Stimulated activated CD4-positive, alpha-beta T cell treated with anti-CD3 and anti-CD28 coated beads, Interleukin-2, amount 100 ng/mL, for 4 hours (primary cell): ENCODE measurements at regions not wholly inside any gene's neighbourhood (a gene's known extent, or its start where the extent isn't known, plus 50 kb on each side); places are given as distances from the start of the nearest gene placed in this dataset.
"Not testable (repeated sequence)": the region's sequence is repeated elsewhere in the genome, so short reads cannot be mapped to it uniquely, and the experiment has no call there.

ENCODE experiments used
- DNase-seq: peaks from one replicate; pipeline ENCODE4 v3.0.0-alpha.2; 2020; ENCODE audit warnings: low read depth

DNA sequence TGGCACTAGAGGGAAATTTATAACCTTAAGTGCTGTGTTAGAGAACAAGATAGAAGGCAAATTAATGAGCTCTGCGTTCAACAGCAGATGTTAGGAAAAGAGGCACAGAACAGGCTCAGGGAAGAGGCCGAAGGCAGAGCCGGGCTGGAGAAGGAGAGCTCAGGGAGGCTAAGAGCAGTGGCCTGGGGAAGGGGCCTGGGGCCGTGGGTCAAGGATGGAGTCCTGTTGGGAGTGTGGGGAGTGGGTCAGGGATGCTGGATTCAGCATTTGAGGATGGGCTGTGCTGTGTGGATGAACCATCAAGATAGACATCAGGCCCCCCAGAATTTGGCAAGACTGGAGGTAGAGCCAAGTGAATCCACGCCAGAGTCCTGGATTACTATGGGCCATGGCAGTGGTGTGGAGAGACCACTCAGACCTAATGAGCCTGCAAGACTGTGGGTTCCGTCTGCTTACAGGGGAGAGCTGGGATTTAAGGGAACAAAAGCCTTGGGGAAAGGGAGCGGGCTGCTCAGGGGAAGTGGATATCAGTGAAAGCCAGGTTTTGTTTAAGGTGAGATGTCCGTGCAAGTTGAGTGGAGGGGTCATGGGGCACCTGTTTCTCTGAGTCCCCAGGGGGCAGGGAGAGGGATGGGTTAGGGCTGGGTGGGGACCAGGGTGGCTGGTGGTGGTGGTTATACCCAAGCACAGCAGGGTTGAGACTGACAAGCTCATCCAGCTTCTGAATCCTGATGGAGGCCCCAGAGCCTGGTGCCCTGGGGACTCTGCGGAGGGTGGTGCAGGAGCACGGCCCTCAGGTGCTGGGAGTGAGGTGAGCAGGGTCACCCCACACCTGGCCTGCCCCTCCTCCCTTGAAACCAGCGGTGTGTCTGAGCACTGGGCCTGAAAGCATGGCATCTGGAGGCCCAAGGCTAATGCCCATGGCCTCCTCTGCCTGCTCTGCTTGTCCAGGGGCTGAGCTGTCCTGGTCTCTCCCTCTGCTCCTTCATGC is 101.7 kb downstream of the BMS1 start:
- DNase-seq = no peak

DNA sequence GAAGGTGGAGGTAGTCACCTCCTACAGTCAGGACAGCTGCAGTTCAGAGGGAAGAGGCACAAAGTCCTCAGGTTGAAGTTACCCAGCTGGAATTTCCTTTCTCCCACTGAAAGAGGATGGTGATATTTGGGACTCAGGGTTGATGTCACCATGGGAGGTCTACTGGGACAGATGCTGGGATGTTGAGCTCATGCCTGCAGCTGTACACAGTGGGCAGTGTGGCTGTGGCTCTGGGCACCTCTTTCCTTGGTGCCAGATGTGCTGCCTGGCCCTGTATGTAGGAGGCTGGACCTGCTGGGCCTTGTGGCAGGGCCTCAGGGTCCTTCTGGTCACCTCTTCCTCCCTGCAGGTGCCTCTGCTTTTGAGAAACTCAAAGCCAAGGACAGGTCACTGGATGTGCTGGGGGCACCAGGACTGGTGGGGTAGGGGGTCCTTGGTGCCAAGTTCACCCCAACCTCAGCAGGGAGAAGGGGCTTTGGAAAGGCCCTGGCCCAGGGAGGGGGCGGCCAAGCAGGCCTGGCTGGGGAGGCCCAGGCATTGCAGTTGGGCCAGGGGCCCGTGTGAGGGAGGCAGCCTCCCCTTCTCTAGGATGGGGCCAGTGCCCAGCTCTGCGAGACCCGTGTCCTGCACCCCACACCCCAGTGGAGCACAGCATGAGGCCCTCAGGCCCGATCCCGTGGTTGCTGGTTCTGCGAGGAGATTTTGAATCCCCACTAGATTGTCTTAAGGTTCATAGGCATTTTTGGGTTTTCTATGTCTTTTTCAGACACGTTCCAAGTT is 103.1 kb downstream of the BMS1 start:
- no peak for DNase-seq

DNA sequence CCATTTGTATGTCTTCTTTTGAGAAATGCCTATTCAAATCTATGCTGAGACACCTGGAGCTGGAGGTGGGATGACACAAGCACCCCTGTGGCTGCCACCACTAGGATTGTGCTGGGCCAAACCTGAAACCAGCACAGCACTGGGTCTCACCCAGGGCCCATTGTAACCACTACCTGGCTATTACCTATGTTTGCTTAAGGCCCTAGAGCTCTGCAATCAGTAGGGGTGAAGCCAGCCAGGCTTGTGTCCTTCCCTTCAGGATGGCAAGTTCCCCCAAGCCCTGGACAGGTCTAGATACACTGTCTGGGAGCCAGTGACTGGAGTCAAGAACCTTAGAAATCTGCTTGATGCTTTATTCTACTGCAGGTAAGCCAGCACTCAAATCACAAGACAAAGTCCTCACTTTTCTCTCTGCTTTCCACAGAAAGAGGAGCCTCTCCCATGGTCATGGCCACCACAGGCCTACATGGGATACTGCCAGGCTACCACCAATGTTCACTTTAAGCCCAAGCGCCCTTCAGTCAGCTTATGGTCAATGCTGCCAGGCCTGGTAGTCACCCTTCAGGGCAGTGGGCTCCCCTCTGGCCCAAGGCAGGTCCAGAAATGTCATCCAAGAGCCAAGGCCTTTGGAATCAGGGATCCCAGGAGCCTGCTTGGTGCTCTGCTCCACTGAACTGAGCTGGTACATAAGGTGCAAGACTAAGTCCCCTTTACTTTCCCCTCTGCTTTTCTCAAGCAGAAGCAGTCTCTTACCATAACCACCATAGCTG is 105.3 kb downstream of the BMS1 start:
- no peak for DNase-seq

DNA sequence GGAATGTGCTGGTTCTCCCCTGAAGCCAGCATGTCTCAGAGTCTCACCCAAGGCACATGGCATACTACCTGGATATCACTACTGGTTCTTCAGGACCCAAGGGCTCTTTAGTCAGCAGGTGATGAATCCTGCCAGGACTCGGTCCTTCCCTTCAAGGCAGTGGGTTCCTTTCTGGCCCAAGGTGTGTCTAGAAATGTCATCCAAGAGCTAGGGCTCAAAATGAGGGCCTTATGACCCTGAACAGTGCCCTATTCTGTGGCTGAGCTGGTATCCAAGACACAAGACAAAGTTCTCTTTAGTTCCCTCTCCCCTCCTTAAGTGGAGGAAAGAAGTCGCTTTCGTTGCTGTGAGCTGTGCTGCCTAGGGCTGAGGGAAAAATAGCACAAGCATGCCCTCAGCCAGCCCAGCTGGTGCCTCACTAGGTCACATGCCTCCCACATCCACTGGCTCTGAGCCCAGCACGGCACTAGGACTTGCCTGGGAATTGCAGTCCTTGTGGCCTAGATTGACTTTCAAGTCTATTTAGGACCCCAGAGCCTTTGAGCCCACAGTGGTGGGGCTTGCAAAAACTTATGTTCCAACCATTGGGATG is 106.0 kb downstream of the BMS1 start:
- no peak for DNase-seq

GRCh38 chr10:42896735-42897134 is 114.1 kb downstream of the BMS1 start:
- DNase-seq = no peak

GRCh38 chr10:42898037-42898960 is 115.7 kb downstream of the BMS1 start:
- no peak for DNase-seq

GRCh38 chr10:42899036-42899435 is 116.4 kb downstream of the BMS1 start:
- DNase-seq = no peak

DNA sequence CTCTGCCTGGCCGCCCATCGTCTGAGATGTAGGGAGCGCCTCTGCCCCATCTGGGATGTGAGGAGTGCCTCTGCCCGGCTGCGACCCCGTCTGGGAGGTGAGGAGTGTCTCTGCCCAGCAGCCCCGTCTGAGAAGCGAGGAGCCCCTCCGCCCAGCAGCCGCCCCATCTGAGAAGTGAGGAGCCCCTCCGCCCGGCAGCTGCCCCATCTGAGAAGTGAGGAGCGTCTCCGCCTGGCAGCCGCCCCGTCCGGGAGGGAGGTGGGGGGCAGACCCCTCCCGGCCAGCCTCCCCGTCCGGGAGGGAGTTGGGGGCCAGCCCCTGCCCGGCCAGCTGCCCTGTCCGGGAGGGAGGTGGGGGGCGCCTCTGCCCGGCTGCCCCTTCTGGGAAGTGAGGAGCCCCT is 117.8 kb downstream of the BMS1 start:
- not testable (repeated sequence) for DNase-seq

GRCh38 chr10:42911359-42911758 is 128.8 kb downstream of the BMS1 start:
- DNase-seq = no peak

GRCh38 chr10:42916974-42917373 is 134.4 kb downstream of the BMS1 start:
- DNase-seq = no peak

DNA sequence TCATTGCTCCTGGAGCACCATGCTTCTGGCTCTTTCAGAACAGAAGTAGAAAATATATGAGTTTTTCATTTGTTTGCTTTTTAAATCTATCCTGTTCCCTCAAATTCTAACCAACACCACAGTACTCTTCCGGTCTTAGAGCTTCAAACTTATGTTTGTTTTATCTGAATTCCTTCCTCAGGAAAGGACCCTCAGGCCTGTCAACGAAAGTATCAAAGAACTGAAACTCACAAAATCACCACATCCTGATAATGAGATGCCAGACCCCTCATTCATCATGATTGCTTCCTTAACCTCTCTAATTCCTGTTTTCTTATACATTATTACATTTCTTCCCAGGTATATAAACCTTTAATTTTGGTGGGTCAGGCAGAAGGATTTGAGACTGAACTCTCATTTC is 135.2 kb downstream of the BMS1 start:
- no peak for DNase-seq

DNA sequence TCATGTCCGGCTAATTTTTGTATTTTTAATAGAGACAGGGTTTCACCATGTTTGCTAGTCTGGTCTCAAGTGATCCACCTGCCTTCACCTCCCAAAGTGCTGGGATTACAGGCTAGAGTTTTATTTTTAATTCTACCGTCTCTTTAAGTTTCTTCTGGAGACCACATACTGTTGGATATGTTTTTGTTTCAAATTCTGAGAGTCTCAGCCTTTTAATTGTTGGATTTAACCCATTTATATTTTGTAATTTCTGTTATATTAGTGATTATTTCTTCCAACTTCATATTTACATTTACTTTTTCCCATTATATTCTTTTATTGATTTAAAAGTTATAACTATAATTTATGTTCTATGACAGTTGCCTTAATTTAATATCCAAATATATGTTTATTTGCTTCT is 139.4 kb downstream of the BMS1 start:
- no peak for DNase-seq

DNA sequence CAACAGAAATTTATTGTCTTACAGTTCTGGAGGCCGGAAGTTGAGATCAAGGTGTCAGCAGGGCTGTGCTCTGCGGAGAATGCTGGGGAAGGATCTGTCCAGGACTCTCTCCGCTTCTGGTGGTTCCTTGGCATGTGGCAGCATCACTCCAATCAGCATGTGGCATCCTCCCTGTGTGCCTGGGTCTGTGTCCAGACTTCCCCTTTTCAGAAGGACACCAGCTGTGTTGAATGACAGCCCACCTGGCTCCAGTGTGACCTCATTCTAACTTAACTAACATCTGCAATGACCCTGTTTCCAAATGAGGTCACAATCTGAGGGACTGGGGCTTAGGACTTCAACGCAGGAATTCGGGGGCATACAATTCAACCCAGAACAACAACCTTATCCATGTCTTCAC is 141.9 kb downstream of the BMS1 start:
- DNase-seq = no peak

DNA sequence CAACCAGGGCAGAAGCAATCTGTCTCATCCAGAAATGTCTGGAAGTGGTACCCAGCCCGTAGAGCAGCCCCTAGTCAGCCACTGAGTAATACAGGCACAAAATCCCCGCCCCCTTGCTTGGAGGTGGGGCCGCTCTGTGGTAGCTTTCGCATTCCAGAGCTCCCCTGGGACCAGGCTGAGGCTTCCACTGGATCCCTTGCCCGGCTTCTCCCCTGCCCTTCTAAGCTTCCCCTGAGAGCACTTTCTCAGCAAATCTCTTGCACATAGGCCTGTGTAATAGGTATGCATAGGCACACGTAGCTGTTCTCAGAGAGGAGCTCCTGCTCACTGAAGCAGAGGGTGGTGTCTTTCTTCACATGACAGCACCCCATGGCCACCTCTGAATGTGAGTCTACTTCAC is 144.2 kb downstream of the BMS1 start:
- DNase-seq = no peak

DNA sequence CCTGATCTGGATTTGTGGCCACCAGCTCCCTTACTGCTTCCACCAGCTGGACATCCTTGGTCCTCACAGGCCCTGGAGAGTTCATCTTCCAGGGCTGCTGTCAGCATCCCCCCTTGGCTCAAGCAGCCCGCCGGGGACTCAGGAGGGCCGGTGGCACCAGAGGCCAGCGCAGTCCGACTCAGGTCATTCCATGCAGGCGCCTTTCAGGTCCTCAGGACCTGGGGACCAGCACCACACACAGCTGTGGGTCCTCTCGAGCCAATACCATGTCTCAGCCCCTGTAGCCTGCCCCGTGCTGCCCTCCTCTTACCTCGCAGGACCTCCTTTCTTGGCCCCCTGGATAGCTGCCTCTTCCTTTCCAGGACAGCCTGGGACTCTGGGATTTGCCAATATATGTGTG is 145.5 kb downstream of the BMS1 start:
- DNase-seq = no peak

GRCh38 chr10:42929236-42929635 is 146.6 kb downstream of the BMS1 start:
- DNase-seq = no peak

- no peak for DNase-seq
Measured at GRCh38 chr10:42929993-42930392, 146.9 kb upstream of the RET start.

DNA sequence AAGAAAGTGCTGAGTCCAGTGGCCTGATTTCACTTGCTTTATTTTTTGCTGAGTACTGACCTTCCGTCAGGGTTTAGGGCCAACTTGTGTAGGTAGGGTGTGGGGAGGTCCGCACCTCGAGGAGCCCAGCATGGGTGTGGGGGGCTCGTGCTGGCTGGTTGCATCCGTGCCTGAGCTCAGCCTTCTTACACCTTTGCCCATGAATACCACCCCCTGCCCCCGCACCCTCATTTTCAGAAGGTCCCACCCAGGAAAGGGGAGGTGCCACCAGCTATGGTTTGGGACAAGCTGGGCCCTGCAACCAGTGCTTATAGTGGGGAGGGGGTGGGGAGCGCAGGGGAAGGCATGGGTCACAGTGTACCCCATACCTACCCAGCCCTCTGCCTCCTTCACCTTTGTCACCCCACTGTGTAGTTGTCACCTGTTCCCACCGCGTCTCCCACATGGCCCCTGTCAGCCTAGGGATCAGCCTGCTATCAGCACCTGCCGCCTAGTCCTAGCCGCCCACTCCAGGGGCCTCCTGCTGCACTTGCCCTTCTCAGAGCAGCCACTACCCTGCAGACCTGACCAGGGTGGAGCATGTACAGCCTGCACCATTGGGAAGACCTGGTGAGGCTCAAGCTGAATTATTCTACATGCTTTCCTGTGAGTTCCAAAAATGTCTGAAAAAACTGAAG is 146.2 kb upstream of the RET start:
- no peak for DNase-seq

DNA sequence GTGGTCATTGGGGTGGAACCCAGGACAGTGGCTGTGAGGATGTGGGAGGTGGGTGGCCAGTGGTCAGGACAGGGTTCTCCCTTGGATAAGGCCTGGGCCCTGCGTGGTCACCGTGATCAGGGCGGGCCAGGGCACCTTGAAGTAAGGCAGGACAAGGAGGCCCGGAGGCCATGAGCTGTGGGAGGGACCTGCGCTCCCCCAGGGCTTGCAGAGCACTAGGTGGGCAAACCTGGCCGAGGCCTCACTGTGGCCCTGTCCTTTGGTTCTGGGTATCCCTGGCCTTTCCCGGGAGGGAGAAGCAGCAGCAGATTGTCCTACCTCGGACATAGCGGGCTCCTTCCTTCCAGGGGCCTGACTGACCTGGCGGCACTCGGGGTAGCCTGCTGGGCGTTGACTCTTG is 144.8 kb upstream of the RET start:
- DNase-seq = no peak

DNA sequence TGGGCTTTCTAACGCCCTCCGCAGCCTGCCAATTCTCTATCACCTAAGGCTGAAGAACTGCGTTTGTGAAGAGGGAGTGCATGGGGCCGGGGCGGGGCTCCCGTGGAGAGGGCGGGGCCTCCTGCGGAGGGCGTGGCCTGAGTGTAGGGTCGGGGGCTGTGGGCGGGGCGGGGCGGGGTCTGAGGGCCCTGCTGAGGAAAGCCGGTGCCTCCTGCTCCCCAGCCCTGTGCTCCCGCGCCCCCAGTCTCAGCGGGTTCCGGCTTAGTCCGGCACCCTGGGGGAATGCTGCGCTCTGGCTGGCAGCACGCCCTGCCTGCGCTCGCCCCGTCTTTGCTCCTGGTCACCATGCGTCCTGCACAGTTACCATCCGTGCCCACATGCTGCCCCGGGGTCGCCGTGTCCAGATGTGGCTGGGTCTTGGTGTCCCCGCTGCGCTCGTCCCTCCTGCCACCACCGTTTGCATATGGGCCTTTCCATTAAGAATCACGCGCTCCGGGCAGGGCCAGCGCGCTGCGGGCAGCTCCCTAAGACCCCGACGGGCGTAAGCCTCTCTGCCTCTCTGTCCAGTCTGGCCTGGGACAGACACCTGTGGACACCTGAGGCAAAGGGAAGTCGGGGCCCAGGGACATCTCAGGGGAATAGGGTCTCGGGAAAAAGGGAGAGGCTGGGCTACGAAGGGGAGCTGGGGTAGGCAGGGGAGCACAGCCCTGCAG is 144.0 kb upstream of the RET start:
- DNase-seq = peak; percentile 66
